OCI-LY3 (cell line): ENCODE measurements at regions not wholly inside any gene's neighbourhood (a gene's known extent, or its start where the extent isn't known, plus 50 kb on each side); places are given as distances from the start of the nearest gene placed in this dataset.
"Not testable (repeated sequence)": the region's sequence is repeated elsewhere in the genome, so short reads cannot be mapped to it uniquely, and the experiment has no call there.

Experiments used
- H2AFZ ChIP-seq: fragments of 200-600, 300-600 bp; shearing (Covaris generic); 2 replicates; pipeline ENCODE4 v1.6.0; 2014; ENCODE audit warnings: antibody characterized with exemption, low read depth, low read length
- H3K27ac ChIP-seq: fragments of 200-600, 300-600 bp; sonication (generic); 2 replicates; pipeline ENCODE4 v1.5.1; 2014; ENCODE audit warnings: mild to moderate bottlenecking, low read length, moderate library complexity, mixed read lengths
- H3K27me3 ChIP-seq: fragments of 200-600, 300-600 bp; sonication (generic); 2 replicates; pipeline ENCODE4 v1.6.1; 2014; ENCODE audit warnings: low read depth, low read length, mixed read lengths
- H3K36me3 ChIP-seq: fragments of 200-600, 300-600 bp; sonication (generic); replicated peaks from 2 replicates; pipeline ENCODE3; 2014; ENCODE audit warnings: low read depth, low read length, mixed read lengths
- H3K4me1 ChIP-seq: fragments of 300-600, 200-600 bp; sonication (generic); 2 replicates; pipeline ENCODE4 v1.6.1; 2014; ENCODE audit warnings: low read length, mixed read lengths
- H3K4me2 ChIP-seq: fragments of 200-600, 300-600 bp; sonication (generic); 2 replicates; pipeline ENCODE4 v1.6.1; 2014; ENCODE audit warnings: low read length, mixed read lengths
- H3K4me3 ChIP-seq: fragments of 300-600, 200-600 bp; sonication (generic); 2 replicates; pipeline ENCODE4 v1.5.1; 2014; ENCODE audit warnings: antibody characterized with exemption, mild to moderate bottlenecking, low read length, moderate library complexity
- H3K79me2 ChIP-seq: fragments of 300-600, 200-600 bp; shearing (Covaris generic); 2 replicates; pipeline ENCODE4 v1.6.1; 2014; ENCODE audit warnings: mild to moderate bottlenecking, low read length, mixed read lengths
- H3K9ac ChIP-seq: fragments of 300-600, 200-600 bp; shearing (Covaris generic); 2 replicates; pipeline ENCODE4 v1.6.0; 2014; ENCODE audit warnings: mild to moderate bottlenecking, low read length, moderate library complexity
- H3K9me3 ChIP-seq: fragments of 200-600, 300-600 bp; shearing (Covaris generic); 2 replicates; pipeline ENCODE4 v1.6.1; 2014; ENCODE audit warnings: low read length, mixed read lengths; ENCODE audit not compliant: insufficient read depth
- H4K20me1 ChIP-seq: fragments of 200-600, 300-600 bp; sonication (generic); 2 replicates; pipeline ENCODE4 v1.6.1; 2016; ENCODE audit warnings: low read length, mixed read lengths; ENCODE audit not compliant: insufficient read depth
- EZH2phosphoT487 ChIP-seq: fragments of 200-600 bp; shearing (Covaris generic); IDR thresholded peaks from 2 replicates; pipeline ENCODE4 v1.6.1; 2018; ENCODE audit warnings: antibody characterized with exemption, mixed run types, low read depth
- TF ChIP-seq, protein P1 (sequence below): fragments of 200-600, 300-600 bp; sonication (generic); IDR thresholded peaks from 2 replicates; pipeline ENCODE4 v1.5.1; 2014; ENCODE audit warnings: antibody characterized with exemption, low read length, low read depth

DNA sequence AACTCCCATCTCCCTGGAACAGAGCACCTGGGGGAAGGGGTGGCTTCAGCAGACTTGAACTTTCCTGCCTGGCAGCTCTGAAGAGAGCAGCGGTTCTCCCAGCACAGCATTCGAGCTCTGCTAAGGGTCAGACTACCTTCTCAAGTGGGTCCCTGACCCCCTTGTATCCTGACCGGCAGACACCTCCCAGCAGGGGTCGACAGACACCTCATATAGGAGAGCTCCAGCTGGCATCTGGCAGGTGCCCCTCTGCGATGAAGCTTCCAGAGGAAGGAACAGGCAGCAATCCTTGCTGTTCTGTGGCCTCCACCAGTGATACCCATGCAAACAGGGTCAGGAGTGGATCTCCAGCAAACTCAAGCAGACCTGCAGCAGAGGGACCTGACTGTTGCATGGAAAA is 244.1 kb upstream of the RASGEF1B start:
- no peak overlapping the region for H2AFZ ChIP-seq
- H3K9ac ChIP-seq: no peak overlapping the region
- H3K79me2 ChIP-seq: no peaks in the 10 kb centered on the region
- H3K27ac ChIP-seq: no peak overlapping the region
- peaks cover 7% of the 10 kb centered on the region for H3K4me1 ChIP-seq
- H3K4me2 ChIP-seq: no peak overlapping the region
- H3K9me3 ChIP-seq: no peaks in the 10 kb centered on the region
- no peaks in the 10 kb centered on the region for H3K27me3 ChIP-seq
- TF ChIP-seq, protein P1, sequence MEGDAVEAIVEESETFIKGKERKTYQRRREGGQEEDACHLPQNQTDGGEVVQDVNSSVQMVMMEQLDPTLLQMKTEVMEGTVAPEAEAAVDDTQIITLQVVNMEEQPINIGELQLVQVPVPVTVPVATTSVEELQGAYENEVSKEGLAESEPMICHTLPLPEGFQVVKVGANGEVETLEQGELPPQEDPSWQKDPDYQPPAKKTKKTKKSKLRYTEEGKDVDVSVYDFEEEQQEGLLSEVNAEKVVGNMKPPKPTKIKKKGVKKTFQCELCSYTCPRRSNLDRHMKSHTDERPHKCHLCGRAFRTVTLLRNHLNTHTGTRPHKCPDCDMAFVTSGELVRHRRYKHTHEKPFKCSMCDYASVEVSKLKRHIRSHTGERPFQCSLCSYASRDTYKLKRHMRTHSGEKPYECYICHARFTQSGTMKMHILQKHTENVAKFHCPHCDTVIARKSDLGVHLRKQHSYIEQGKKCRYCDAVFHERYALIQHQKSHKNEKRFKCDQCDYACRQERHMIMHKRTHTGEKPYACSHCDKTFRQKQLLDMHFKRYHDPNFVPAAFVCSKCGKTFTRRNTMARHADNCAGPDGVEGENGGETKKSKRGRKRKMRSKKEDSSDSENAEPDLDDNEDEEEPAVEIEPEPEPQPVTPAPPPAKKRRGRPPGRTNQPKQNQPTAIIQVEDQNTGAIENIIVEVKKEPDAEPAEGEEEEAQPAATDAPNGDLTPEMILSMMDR: no peak
- TF ChIP-seq EZH2phosphoT487: no peak
- H3K4me3 ChIP-seq: no peak overlapping the region
- H3K36me3 ChIP-seq: no peaks in the 10 kb centered on the region
- no peaks in the 10 kb centered on the region for H4K20me1 ChIP-seq

DNA sequence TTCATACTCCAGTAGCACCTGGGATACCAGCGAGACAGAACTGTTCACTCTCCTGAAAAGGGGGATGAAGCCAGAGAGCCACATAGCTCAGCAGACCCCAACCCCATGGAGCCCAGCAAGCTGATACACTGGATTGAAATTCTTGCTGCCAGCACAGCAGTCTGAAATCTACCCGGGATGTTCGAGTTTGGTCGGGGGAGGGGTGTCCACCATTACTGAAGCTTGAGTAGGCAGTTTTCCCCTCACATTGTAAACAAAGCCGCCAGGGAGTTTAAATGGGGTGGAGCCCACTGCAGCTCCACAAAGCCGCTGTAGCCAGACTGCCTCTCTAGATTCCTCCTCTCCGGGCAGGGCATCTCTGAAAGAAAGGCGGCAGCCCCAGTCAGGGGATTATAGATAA is 243.7 kb upstream of the RASGEF1B start:
- not testable (repeated sequence) for H3K79me2 ChIP-seq, H2AFZ ChIP-seq, H3K9ac ChIP-seq, H3K4me3 ChIP-seq, H3K4me1 ChIP-seq, H4K20me1 ChIP-seq, H3K9me3 ChIP-seq, H3K27ac ChIP-seq, H3K36me3 ChIP-seq, H3K27me3 ChIP-seq, H3K4me2 ChIP-seq

- H3K79me2 ChIP-seq: no peaks in the 10 kb centered on the region
- no peak overlapping the region for H3K4me2 ChIP-seq
- H3K27ac ChIP-seq: no peak overlapping the region
- H3K4me1 ChIP-seq: peaks cover 7% of the 10 kb centered on the region
- H4K20me1 ChIP-seq: no peaks in the 10 kb centered on the region
- H2AFZ ChIP-seq: no peak overlapping the region
- H3K27me3 ChIP-seq: no peaks in the 10 kb centered on the region
- H3K36me3 ChIP-seq: no peaks in the 10 kb centered on the region
- no peak overlapping the region for H3K9ac ChIP-seq
- no peak overlapping the region for H3K4me3 ChIP-seq
- no peaks in the 10 kb centered on the region for H3K9me3 ChIP-seq
- TF ChIP-seq EZH2phosphoT487: no peak
- TF ChIP-seq, protein P1: no peak
Measured at GRCh38 chr4:81714291-81714690, 242.6 kb upstream of the RASGEF1B start.

DNA sequence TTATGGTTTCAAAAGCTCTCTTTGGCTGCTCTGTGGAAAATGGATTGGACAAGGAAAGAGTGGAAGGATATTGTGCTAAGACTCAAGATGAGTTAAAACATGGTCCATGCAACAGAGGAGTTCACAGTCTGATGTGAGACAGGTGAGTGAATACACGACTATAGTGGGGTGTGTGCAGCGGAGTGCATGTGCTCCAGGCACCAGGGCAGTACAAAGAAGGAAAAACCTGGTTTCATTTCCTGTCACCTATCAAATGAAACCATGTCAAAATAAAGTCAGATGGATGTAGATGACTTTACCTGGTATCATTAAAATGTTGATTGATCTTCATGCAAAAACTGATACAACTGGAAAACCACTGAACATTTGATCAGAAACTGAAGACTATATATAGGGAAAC is 241.0 kb upstream of the RASGEF1B start:
- H3K4me3 ChIP-seq: no peak overlapping the region
- H3K27me3 ChIP-seq: no peaks in the 10 kb centered on the region
- no peak overlapping the region for H2AFZ ChIP-seq
- H3K36me3 ChIP-seq: no peaks in the 10 kb centered on the region
- H3K9ac ChIP-seq: no peak overlapping the region
- H3K4me2 ChIP-seq: no peak overlapping the region
- no peaks in the 10 kb centered on the region for H4K20me1 ChIP-seq
- H3K4me1 ChIP-seq: peaks cover 7% of the 10 kb centered on the region
- H3K79me2 ChIP-seq: no peaks in the 10 kb centered on the region
- no peak overlapping the region for H3K27ac ChIP-seq
- H3K9me3 ChIP-seq: no peaks in the 10 kb centered on the region
- TF ChIP-seq, protein P1: no peak
- TF ChIP-seq EZH2phosphoT487: no peak

- Histone ChIP-seq H3K9ac (no peak overlapping the region), H3K9me3 (no peaks in the 10 kb centered on the region), H3K4me1 (no peaks in the 10 kb centered on the region; the same call in 1 of the 2 replicates), H3K27ac (no peak overlapping the region), H4K20me1 (no peaks in the 10 kb centered on the region), H3K36me3 (no peaks in the 10 kb centered on the region), H2AFZ (no peak overlapping the region), H3K27me3 (no peaks in the 10 kb centered on the region), H3K79me2 (no peaks in the 10 kb centered on the region), H3K4me2 (no peak overlapping the region), H3K4me3 (no peak overlapping the region)
- TF ChIP-seq EZH2phosphoT487: no peak
- TF ChIP-seq, protein P1: no peak
Measured at GRCh38 chr4:81704461-81704860, 232.8 kb upstream of the RASGEF1B start.
